IMR-90 (cell line): ENCODE measurements at regions not wholly inside any gene's neighbourhood (a gene's known extent, or its start where the extent isn't known, plus 50 kb on each side); places are given as distances from the start of the nearest gene placed in this dataset.

Source experiments
- ATAC-seq: fragments of 200-7000 bp; cut with Tn5 transposase; 2 replicates; pipeline ENCODE4 v1.9.1; 2020; ENCODE audit warnings: low read depth, mild to moderate bottlenecking, moderate library complexity
- BruUV-seq: library from RNA; stranded (reverse); fragments of 400-500 nt; replicated peaks from 2 replicates; lab custom pipeline; 2021; lab: Mats Ljungman, UMichigan
- CTCF ChIA-PET: fragments of 300-600 bp; formaldehyde crosslinking; extraction: SDS; loops from one replicate; lab custom pipeline; 2021; ENCODE audit warnings: antibody characterized with exemption; lab: Yijun Ruan, JAX
- POLR2A ChIA-PET: fragments of 300-600 bp; sonication (Branson Sonifier 250); formaldehyde crosslinking; loops from one replicate; lab custom pipeline; 2022; ENCODE audit warnings: antibody characterized with exemption; ENCODE audit not compliant: unreplicated experiment; lab: Charles Lee
- DNase-seq: peaks from one replicate; pipeline ENCODE4 v3.0.0; 2013
- H2AFZ ChIP-seq: replicated peaks from 2 replicates; pipeline ENCODE3; 2013; ENCODE audit warnings: low read length, mild to moderate bottlenecking; ENCODE audit not compliant: poor library complexity
- H2AK5ac ChIP-seq: 2 replicates; pipeline ENCODE4 v1.6.1; 2013; ENCODE audit warnings: low read depth, low read length, inconsistent platforms
- H2AK9ac ChIP-seq: replicated peaks from 2 replicates; pipeline ENCODE3; 2013; ENCODE audit warnings: mild to moderate bottlenecking, low read depth, low read length, moderate library complexity; ENCODE audit not compliant: poor library complexity
- H2BK120ac ChIP-seq: 2 replicates; pipeline ENCODE4 v1.6.1; 2013; ENCODE audit warnings: low read depth, low read length, inconsistent platforms
- H2BK15ac ChIP-seq: 3 replicates; pipeline ENCODE4 v1.6.1; 2013; ENCODE audit warnings: low read depth, low read length, inconsistent platforms
- H2BK20ac ChIP-seq: 2 replicates; pipeline ENCODE4 v1.6.1; 2013; ENCODE audit warnings: low read depth, mild to moderate bottlenecking, inconsistent platforms, low read length, moderate library complexity
- H2BK5ac ChIP-seq: 2 replicates; pipeline ENCODE4 v1.6.1; 2013; ENCODE audit warnings: mild to moderate bottlenecking, low read depth, low read length, inconsistent platforms; ENCODE audit not compliant: poor library complexity, severe bottlenecking
- H3K14ac ChIP-seq: replicated peaks from 2 replicates; pipeline ENCODE4 v1.6.1; 2013; ENCODE audit warnings: low read depth, low read length, inconsistent platforms
- H3K18ac ChIP-seq: 2 replicates; pipeline ENCODE4 v1.6.1; 2013; ENCODE audit warnings: low read depth, low read length, control low read depth
- H3K23ac ChIP-seq: 2 replicates; pipeline ENCODE4 v1.6.1; 2013; ENCODE audit warnings: low read depth, low read length, inconsistent platforms
- H3K27ac ChIP-seq: 2 replicates; pipeline ENCODE4 v1.5.1; 2013; ENCODE audit warnings: mild to moderate bottlenecking, control low read depth, low read length; ENCODE audit not compliant: insufficient read depth
- H3K27me3 ChIP-seq: 2 replicates; pipeline ENCODE4 v1.6.1; 2013; ENCODE audit warnings: low read length; ENCODE audit not compliant: control insufficient read depth, insufficient read depth
- H3K36me3 ChIP-seq: 2 replicates; pipeline ENCODE4 v1.6.1; 2013; ENCODE audit warnings: low read length, mixed read lengths; ENCODE audit not compliant: control insufficient read depth, insufficient read depth
- H3K4ac ChIP-seq: 2 replicates; pipeline ENCODE4 v1.6.1; 2013; ENCODE audit warnings: low read depth, low read length, inconsistent platforms
- H3K4me1 ChIP-seq: 2 replicates; pipeline ENCODE4 v1.6.1; 2013; ENCODE audit warnings: low read length, mixed read lengths; ENCODE audit not compliant: control insufficient read depth, insufficient read depth
- H3K4me2 ChIP-seq: 2 replicates; pipeline ENCODE4 v1.6.1; 2013; ENCODE audit warnings: low read depth, mild to moderate bottlenecking, control low read depth, low read length, moderate library complexity
- H3K4me3 ChIP-seq: 2 replicates; pipeline ENCODE4 v1.5.1; 2013; ENCODE audit warnings: low read depth, mild to moderate bottlenecking, control low read depth, low read length, moderate library complexity; ENCODE audit not compliant: insufficient read depth
- H3K56ac ChIP-seq: 2 replicates; pipeline ENCODE4 v1.6.1; 2013; ENCODE audit warnings: low read length, inconsistent platforms; ENCODE audit not compliant: insufficient read depth; ENCODE audit errors: extremely low read depth
- H3K79me1 ChIP-seq, 2 experiments: 2 replicates each; pipeline ENCODE4 v1.6.1; 2013; ENCODE audit warnings: low read length in 2 of 2, inconsistent platforms in 1 of 2, low read depth in 1 of 2
- H3K9ac ChIP-seq: 2 replicates; pipeline ENCODE4 v1.6.1; 2013; ENCODE audit warnings: low read depth, low read length, control low read depth
- H3K9me1 ChIP-seq: 2 replicates; pipeline ENCODE4 v1.6.1; 2013; ENCODE audit warnings: low read length, inconsistent platforms; ENCODE audit not compliant: insufficient read depth
- H3K9me3 ChIP-seq: 2 replicates; pipeline ENCODE4 v1.6.1; 2013; ENCODE audit warnings: low read length; ENCODE audit not compliant: control insufficient read depth, insufficient read depth
- H4K20me1 ChIP-seq: 2 replicates; pipeline ENCODE4 v1.6.1; 2013; ENCODE audit warnings: low read length, inconsistent platforms; ENCODE audit not compliant: insufficient read depth
- H4K5ac ChIP-seq: 2 replicates; pipeline ENCODE4 v1.6.1; 2013; ENCODE audit warnings: mild to moderate bottlenecking, low read depth, low read length, control low read depth
- H4K8ac ChIP-seq, 2 experiments: 2 replicates each; pipeline ENCODE4 v1.6.1; 2013; ENCODE audit warnings: low read depth in 2 of 2, low read length in 2 of 2, control low read depth in 1 of 2, inconsistent platforms in 1 of 2
- H4K91ac ChIP-seq: 2 replicates; pipeline ENCODE4 v1.6.1; 2013; ENCODE audit warnings: low read depth, low read length, inconsistent platforms; ENCODE audit not compliant: insufficient read depth
- BHLHE40 ChIP-seq: fragments of 150-350 bp; IDR thresholded peaks from 2 replicates; pipeline ENCODE4 v1.6.1; 2016; ENCODE audit warnings: mild to moderate bottlenecking, low read depth, low read length
- CEBPB ChIP-seq: IDR thresholded peaks from 2 replicates; pipeline ENCODE4 v1.6.1; 2012; ENCODE audit warnings: low read depth, low read length, improper control_type of control experiment
- CHD1 ChIP-seq: IDR thresholded peaks from 2 replicates; pipeline ENCODE4 v1.6.1; 2012; ENCODE audit warnings: low read depth, low read length, improper control_type of control experiment
- CTCF ChIP-seq: conservative IDR thresholded peaks from 2 replicates; pipeline ENCODE4 v1.5.1; 2012; ENCODE audit warnings: mild to moderate bottlenecking, low read depth, low read length, improper control_type of control experiment
- FOS ChIP-seq: fragments of 150-350 bp; IDR thresholded peaks from 2 replicates; pipeline ENCODE4 v1.6.1; 2016; ENCODE audit warnings: low read depth, low read length
- MAFK ChIP-seq: IDR thresholded peaks from 2 replicates; pipeline ENCODE4 v1.6.1; 2012; ENCODE audit warnings: low read depth, low read length, improper control_type of control experiment
- MAZ ChIP-seq: IDR thresholded peaks from 2 replicates; pipeline ENCODE4 v1.6.1; 2012; ENCODE audit warnings: low read depth, mild to moderate bottlenecking, low read length, improper control_type of control experiment, moderate library complexity, borderline replicate concordance
- MXI1 ChIP-seq: IDR thresholded peaks from 2 replicates; pipeline ENCODE4 v1.6.1; 2012; ENCODE audit warnings: low read depth, mild to moderate bottlenecking, low read length, moderate library complexity, borderline replicate concordance
- NFE2L2 ChIP-seq: fragments of 150-350 bp; IDR thresholded peaks from 2 replicates; pipeline ENCODE4 v1.6.1; 2016; ENCODE audit warnings: low read depth, mild to moderate bottlenecking, low read length
- POLR2A ChIP-seq: IDR thresholded peaks from 2 replicates; pipeline ENCODE4 v1.6.1; 2012; ENCODE audit warnings: mild to moderate bottlenecking, low read depth, low read length
- RAD21 ChIP-seq: IDR thresholded peaks from 2 replicates; pipeline ENCODE4 v1.6.1; 2012; ENCODE audit warnings: low read length, improper control_type of control experiment
- RCOR1 ChIP-seq: IDR thresholded peaks from 2 replicates; pipeline ENCODE4 v1.6.1; 2012; ENCODE audit warnings: mild to moderate bottlenecking, low read length, improper control_type of control experiment; ENCODE audit not compliant: insufficient replicate concordance
- RFX5 ChIP-seq: IDR thresholded peaks from 2 replicates; pipeline ENCODE4 v1.8.0; 2012; ENCODE audit warnings: low read depth, mild to moderate bottlenecking, low read length, moderate library complexity
- SMC3 ChIP-seq: fragments of 150-350 bp; IDR thresholded peaks from 2 replicates; pipeline ENCODE4 v1.6.1; 2016; ENCODE audit warnings: low read depth, mild to moderate bottlenecking, antibody characterized with exemption, low read length, moderate library complexity
- WGBS, 2 experiments: methylation state at CpG; one replicate each; pipeline versions ENCODE4 v1.1.5 to v1.1.7; 2013; ENCODE audit warnings: missing lambda C conversion rate in 2 of 2; ENCODE audit not compliant: insufficient read length in 1 of 2; ENCODE audit errors: extremely low coverage in 2 of 2; 5-methylcytosine and 5-hydroxymethylcytosine counted together
- dilution Hi-C: fragments of 300-500 bp; cut with HindIII; formaldehyde crosslinking; loops from one replicate; pipeline ENCODE4 v1.14.3; 2018; ENCODE audit warnings: low sequenced_read_pairs; ENCODE audit not compliant: unreplicated experiment
- in situ Hi-C: fragments of 300-500 bp; cut with MboI; formaldehyde crosslinking; loops from 3 replicates; pipeline ENCODE4 v1.14.3; 2019; ENCODE audit warnings: low sequenced_read_pairs, inconsistent platforms, mixed read lengths
- intact Hi-C: fragments of 100-400 bp; cut with micrococcal nuclease; formaldehyde crosslinking; loops from 2 replicates; pipeline ENCODE4 v1.10.0; 2022
- TF ChIP-seq, protein P1 (sequence below): fragments of 150-350 bp; IDR thresholded peaks from 2 replicates; pipeline ENCODE4 v1.6.1; 2017; ENCODE audit warnings: mild to moderate bottlenecking, antibody characterized with exemption, low read length, low read depth
- TF ChIP-seq, protein P2 (sequence below): fragments of 150-350 bp; IDR thresholded peaks from 2 replicates; pipeline ENCODE4 v1.6.1; 2016; ENCODE audit warnings: low read depth, mild to moderate bottlenecking, low read length, moderate library complexity, borderline replicate concordance

- ChIA-PET POLR2A (no interaction called here), CTCF (interaction anchor here (0.6 kb wide), 1 partner anchor 25 kb away, joined by 5 read pairs; no protein-coding TSS in a partner anchor)
- H4K20me1 ChIP-seq: no peaks in the 10 kb centered on the region
- H3K4me3 ChIP-seq: no peak overlapping the region
- H3K14ac ChIP-seq: no peak overlapping the region
- H4K91ac ChIP-seq: no peak overlapping the region
- peaks cover 16% of the 10 kb centered on the region; the same call in 1 of the 2 replicates for H3K27me3 ChIP-seq
- WGBS, 2 experiments: 90% methylated on average over 6 of the region's 10 CpGs; no CpG with 5 or more reads in 1 of the 2 experiments
- no peak overlapping the region for H3K9ac ChIP-seq
- H3K23ac ChIP-seq: no peak overlapping the region
- H4K5ac ChIP-seq: no peak overlapping the region
- no peak overlapping the region for H3K56ac ChIP-seq
- no peak overlapping the region for H2AK9ac ChIP-seq
- H3K9me3 ChIP-seq: no peaks in the 10 kb centered on the region
- no peaks in the 10 kb centered on the region for H3K36me3 ChIP-seq
- H3K18ac ChIP-seq: no peak overlapping the region
- dilution Hi-C loops: no loop called here
- no peak overlapping the region for H2BK5ac ChIP-seq
- H3K27ac ChIP-seq: no peak overlapping the region
- no peak overlapping the region for H4K8ac ChIP-seq
- intact Hi-C loops: no loop called here
- no peaks in the 10 kb centered on the region for H3K79me1 ChIP-seq
- in situ Hi-C loops: no loop called here
- TF ChIP-seq, protein P1, sequence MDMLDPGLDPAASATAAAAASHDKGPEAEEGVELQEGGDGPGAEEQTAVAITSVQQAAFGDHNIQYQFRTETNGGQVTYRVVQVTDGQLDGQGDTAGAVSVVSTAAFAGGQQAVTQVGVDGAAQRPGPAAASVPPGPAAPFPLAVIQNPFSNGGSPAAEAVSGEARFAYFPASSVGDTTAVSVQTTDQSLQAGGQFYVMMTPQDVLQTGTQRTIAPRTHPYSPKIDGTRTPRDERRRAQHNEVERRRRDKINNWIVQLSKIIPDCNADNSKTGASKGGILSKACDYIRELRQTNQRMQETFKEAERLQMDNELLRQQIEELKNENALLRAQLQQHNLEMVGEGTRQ: no peak
- no peak for TF ChIP-seq CHD1
- TF ChIP-seq NFE2L2: no peak
- TF ChIP-seq MAFK: no peak
- TF ChIP-seq MXI1: no peak
- no peak for TF ChIP-seq FOS
- TF ChIP-seq RCOR1: no peak
- TF ChIP-seq POLR2A: no peak
- no peak for TF ChIP-seq SMC3
- no peak for TF ChIP-seq BHLHE40
- TF ChIP-seq RAD21: no peak
- no peak for TF ChIP-seq RFX5
- TF ChIP-seq, protein P2, sequence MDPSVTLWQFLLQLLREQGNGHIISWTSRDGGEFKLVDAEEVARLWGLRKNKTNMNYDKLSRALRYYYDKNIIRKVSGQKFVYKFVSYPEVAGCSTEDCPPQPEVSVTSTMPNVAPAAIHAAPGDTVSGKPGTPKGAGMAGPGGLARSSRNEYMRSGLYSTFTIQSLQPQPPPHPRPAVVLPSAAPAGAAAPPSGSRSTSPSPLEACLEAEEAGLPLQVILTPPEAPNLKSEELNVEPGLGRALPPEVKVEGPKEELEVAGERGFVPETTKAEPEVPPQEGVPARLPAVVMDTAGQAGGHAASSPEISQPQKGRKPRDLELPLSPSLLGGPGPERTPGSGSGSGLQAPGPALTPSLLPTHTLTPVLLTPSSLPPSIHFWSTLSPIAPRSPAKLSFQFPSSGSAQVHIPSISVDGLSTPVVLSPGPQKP: no peak
- TF ChIP-seq MAZ: no peak
- no peak for TF ChIP-seq CEBPB
- no peak for TF ChIP-seq CTCF
- H2BK20ac ChIP-seq: no peak overlapping the region
- H2AFZ ChIP-seq: no peak overlapping the region
- DNase-seq (no peak), ATAC-seq (no peak)
- no peaks in the 10 kb centered on the region for H3K9me1 ChIP-seq
- H2BK120ac ChIP-seq: no peak overlapping the region
- no peak overlapping the region for H3K4me2 ChIP-seq
- H3K4ac ChIP-seq: no peak overlapping the region
- H3K4me1 ChIP-seq: no peaks in the 10 kb centered on the region
- BruUV-seq: no TSS peak
- no peak overlapping the region for H2AK5ac ChIP-seq
- no peak overlapping the region for H2BK15ac ChIP-seq
These were observed 324.4 kb upstream of the ZNF32 start for GRCh38 chr10:43972976-43973647.
